ENCODE measurements at regions not wholly inside any gene's neighbourhood (a gene's known extent, or its start where the extent isn't known, plus 50 kb on each side); places are given as distances from the start of the nearest gene placed in this dataset.

GRCh38 chr6:106802139-106802538, 172.4 kb downstream of the CD24 start:
- TF ChIP-seq EZH2 (IDR thresholded peaks at IDR 0.05; ENCODE audit: borderline replicate concordance) (no peak), CTCF (IDR thresholded peaks at IDR 0.05; ENCODE audit: poor library complexity) (no peak)
